ENCODE measurements at regions not wholly inside any gene's neighbourhood (a gene's known extent, or its start where the extent isn't known, plus 50 kb on each side); places are given as distances from the start of the nearest gene placed in this dataset.
"Not testable (repeated sequence)": the region's sequence is repeated elsewhere in the genome, so short reads cannot be mapped to it uniquely, and the experiment has no call there.

DNA sequence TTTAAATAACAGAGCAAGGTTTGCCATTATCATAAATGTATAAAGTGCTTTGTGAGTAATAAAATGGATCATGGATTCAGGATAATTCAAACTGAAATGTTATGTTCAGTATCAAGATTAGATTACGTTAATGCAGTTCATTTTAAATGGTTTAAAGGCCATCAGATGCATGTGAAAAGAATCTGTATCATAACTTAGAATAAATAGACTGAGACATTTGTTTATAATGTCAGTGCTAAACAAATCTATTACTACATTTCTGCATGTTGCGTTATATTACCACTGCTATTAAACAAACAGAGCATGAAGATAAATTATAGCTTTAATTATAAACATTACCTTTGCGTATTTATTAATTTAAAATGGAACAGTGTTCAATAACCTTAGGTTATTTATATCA is 160.2 kb downstream of the TOX3 start:
- DNase-seq (ENCODE audit: low read depth): no peak

DNA sequence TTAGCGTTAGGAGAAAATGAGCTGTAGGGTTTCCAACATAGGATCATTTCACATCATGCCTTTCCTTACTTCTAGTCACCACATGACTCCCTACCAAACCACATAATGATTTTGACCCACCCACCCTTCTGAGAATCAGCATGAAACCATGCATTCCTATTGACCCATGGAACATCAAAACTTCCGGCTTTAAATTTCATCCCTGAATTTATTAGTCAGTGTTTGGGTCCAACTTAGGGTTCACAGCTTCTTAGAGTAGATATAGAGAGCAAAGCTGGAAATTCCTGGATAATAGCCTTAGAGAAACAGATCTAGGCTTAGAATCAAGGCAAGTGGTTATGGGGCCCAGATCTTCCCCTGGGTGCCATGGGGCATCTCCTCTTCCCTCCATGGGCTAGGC is 162.6 kb downstream of the TOX3 start:
- no peak for DNase-seq (ENCODE audit: low read depth)

DNA sequence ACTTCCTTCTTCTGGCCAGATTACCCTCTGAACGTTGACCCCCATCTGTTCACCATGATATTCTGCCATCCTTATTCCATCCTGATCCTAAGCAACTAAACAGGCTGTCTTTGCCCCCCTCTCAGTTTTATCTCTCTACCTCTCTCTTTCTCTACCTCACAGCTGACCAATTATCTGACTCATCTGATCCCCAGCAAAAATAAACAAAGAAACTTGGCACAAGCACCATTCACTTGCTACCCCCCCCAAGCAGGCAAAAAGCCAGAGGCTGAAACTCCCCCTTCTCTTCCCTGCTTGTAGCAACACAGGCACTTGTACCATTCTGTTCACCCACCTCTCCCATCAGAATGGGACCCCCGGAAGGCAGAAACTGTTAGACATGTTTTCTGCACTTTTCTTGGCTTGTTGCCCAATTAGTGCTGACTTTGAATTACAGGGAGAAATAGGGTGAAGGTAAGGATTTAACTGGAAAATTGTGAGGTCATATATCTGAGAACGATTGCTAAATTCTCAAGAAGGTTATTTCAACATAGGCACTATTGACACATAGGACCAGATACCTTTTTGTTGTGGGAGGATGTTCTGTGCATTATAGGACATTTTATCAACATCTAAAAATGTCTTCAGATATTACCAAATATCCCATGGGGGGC is 163.2 kb downstream of the TOX3 start:
- DNase-seq (ENCODE audit: low read depth): no peak

DNA sequence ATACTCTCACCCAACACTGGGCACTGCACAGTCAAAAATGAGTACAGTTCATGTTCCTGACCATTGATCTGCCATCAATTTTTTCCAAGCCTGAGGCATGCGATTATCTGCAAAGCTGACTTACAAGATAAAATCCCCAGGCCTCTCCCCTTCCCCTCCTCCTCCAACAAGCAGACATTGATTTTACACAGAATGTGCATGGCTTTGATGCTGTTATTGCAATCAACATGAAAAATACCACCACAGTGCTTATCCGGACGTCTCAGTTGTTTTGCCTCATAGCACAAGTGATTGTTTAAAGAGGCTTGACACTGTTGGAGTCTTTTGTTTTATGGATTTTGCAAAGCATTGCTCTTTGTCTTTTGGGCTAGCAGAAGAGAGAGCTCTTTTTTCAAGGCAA is 163.8 kb downstream of the TOX3 start:
- no peak for DNase-seq (ENCODE audit: low read depth)

DNA sequence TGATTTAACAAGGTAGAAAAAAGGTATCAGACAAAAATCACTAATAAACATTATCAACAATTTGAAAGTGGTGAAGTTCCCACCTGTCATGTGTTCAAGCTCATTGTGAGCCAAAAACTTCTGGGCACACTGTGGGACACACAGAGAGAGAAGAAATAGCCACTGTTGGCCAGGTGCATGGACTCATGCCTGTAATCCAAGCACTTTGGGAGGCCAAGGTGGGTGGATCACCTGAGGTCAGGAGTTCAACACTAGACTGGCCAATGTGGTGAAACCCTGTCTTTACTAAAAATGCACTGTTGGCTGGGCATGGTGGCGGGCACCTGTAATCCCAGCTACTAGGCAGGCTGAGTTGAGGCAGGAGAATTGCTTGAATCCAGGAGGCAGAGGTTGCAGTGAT is 167.4 kb downstream of the TOX3 start:
- no peak for DNase-seq (ENCODE audit: low read depth)

DNA sequence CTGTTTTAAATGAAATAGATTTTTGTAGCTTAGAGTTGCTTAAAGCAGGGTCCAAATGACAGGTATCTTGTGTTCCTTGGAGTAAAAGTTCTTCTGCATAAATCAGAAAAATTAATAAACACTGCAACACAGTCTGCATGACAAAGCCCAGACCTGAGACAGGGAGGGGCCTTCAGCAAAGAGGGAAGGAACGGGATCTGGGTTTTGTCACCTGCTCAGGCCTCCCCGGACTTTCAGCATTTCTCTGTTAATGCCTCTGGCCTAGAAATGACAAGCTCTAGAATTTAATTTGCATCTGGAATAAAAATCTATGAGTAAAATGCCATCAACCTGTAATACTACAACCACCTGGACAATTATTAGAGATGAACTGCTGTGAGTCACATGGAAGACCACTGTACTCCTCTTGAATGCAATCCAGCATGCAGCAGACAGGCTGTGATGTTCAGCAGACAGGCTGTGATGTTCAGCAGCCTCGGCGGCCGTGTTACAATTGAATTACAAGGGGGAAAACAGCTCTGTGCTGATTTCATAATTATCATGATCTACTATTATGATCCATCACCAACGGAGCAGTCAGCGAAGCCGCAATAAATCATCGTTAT is 170.2 kb downstream of the TOX3 start:
- DNase-seq (ENCODE audit: low read depth): no peak

DNA sequence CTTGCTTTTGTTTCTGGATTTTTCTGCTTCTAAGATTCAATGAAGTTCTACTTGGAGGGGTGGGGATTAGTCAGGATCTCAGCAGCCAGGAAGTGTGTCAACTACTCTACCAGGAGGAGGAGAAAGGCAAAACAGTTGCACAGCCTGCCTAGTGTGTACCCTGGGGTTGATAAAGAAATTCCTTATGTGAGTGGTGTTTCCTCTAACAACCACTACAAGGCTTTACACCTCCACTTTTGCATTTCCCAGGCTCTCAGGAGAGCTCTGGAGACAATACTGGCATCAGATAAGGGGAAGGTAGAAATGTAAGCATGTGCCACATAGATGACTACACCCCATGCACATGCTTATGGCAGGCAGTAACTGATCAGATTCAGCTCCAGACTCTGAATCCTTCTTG is 174.6 kb downstream of the TOX3 start:
- no peak for DNase-seq (ENCODE audit: low read depth)

DNA sequence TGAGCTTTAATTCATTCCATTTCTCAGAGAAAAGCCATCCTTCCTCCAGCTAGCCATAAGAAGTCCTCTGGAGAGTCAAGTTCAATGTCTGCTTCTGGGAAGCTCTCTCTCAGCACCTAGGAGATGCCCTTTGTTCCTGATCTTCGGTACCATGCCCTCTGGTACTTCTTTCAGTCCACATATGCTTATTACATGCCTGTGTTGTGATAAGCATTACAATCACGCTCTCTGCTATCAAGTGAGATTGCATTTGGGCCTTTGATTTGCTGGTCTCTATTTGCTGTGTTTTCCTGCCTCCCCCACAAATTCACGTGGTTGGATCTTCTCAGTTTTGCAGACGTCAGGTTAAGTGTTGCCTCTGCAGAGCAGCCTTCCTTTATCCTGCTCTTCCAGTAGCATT is 178.1 kb downstream of the TOX3 start:
- DNase-seq (ENCODE audit: low read depth): no peak

DNA sequence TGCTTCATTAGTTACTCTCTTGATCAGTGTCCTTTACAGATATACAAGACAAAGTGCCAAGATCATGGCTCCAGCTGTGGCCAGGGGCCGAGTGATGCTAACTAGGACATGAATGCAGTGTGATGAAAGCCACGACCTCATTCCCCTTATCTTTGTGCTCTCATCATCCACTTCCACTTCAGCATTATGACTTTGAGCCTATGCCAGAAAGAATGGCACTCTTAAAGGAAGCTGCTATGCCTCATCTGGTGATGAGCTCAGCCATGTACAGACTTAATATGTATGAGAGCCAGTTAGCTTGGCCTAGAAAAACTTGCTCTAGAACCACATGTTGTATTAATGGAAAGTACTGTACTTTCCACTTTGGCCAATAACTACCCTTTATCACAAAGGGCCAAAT is 179.1 kb downstream of the TOX3 start:
- DNase-seq (ENCODE audit: low read depth): no peak

DNA sequence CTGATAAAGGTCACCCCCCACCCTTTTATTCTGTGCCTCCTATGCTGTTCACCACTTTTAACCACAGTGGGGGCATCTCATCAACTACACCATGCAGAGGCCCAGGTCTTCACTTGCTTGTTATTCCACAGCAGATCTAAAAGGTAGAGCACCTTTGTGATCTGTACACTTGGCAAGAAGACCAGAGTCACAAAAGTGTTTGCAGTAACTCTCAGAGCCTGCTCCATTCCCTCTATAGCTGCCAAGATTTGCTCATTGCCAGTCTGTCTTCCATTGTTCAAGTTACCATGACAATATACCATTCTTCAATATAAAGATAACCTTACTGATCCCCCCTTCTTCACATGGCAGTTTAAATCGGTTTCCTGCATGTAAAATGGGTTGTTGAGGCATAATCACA is 180.0 kb downstream of the TOX3 start:
- DNase-seq (ENCODE audit: low read depth): no peak

DNA sequence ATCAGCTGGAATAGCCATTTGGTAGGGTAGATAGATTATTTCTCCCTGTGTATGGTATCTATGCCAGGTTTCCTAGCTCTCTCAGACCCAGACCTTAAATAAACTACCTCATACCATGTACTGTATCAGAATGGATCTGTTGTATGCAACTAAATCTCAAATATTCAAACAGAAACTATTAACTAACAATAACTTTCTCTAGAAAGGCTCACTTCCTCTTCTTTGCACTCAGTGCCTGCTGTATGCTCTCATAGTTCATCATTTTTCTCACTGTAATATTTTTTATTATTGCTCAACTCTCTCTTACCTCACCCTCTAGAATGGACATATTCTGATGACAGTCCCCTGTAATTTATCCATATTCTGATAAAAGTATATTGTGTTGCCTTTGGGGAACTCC is 182.4 kb downstream of the TOX3 start:
- no peak for DNase-seq (ENCODE audit: low read depth)

DNA sequence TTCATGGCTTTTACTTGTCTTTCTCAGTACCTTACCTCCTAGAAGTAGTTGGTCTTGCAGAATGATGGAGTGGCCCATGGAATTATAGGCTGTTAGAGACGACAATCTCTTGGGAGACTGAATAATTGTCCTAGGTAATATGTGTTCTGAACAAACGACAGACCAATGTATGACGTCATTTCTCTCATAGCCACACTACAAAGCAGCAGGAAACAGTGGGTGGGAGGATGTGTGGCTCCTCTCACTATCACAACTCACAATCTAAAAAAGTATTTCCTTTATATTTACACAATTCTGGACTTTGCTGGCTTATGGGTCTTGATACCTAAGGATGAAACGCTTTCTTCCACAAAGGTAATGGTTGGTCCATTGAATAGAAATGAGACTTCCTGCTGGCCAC is 183.9 kb downstream of the TOX3 start:
- no peak for DNase-seq (ENCODE audit: low read depth)

DNA sequence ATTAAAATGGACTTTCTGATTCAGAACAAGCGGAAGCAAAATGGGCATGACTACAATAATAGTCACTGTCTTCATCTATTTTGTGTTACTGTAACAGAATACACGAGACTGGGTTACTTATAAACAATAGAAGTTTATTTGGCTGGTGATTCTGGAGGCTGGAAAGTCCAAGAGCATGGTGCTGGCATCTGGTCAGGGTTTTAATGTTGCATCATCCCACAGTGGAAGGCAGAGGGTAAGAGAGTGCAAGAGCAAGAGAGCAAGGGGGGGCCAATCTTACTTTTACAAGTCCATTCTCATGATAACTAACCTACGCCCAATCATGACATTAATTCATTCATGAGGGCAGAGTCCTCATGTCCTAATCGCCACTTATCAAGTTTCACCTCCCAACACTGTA is 189.2 kb downstream of the TOX3 start:
- no peak for DNase-seq (ENCODE audit: low read depth)

DNA sequence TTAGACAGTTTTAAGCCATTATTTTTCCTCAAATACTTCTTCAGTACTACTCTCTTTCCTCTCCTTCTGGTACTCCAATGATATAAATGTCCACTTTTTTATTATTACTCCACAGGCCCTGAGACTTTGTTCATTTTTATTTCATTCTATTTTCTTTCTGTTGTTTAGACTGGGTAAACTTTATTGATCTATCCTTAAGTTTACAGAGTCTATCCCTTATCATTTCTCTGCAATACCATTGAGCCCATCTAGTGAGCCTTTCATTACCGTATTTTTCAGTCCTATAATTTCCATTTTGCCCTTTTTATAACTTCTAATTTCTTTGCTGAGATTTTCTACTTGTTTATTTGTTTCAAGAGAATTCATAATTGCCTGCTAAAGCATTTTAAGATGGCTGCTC is 193.7 kb downstream of the TOX3 start:
- DNase-seq (ENCODE audit: low read depth): no peak

DNA sequence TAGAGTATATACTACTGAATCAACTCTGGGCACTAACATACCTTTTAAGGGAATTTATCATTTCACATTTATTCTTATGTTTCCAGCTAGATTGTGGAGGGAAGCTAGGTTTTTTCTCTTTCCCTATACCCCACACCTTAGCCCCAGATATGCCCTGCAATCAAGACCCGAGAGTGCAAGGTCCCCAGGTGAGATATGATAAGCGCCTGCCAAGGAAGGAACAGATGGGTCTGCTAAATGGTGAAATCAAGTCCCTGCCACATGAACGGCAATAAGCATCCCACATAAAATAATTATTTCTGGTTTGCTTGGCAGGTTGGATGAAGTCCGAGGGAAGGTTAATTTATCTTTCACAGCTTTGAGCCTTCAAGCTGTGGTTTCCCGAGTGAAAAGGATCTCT is 195.5 kb downstream of the TOX3 start:
- DNase-seq (ENCODE audit: low read depth): no peak

DNA sequence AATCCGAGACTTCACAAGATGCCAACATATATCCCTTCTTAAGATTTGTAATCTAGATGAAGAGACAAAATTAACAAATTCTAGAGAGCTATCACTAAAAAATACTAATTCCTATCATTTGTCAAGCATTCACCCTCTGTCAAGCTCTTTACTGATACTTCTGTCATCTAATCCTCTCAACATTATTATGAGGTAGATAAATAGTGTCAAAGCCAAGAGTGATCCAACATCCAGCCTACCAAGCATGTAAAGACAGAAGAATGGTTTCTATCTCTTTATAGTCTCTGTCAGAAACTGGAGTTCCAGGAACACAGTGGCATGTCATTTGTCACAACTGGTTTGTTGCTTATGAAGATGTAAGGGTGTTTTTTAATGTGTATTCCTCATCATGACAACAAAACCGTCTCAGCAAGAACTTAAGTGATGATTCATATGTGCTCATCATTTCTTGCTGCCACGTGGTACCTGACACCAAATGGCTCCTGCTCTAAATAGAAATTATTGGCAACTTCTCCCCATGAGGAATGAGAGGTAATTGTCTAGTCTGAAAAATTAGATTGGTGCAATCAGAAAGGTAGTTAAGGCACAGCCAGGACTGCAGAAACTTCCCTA is 196.8 kb downstream of the TOX3 start:
- no peak for DNase-seq (ENCODE audit: low read depth)

DNA sequence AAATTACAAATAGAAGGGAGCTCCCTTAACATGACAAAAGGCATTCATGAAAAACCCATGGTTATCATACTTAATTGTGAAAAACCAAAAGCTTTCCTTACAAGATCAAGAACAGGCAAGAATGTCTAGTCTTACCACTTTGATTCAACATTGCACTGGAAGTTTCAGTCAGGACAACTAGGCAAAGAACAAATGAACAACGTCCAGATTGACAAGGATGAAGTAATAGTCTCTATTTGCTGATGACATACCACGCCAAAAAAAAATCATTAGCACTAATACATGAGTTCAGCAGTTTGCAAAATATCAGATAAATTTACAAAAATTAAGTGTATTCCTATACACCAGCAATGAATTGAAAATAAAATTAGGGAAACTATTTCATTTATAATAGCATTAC is 200.2 kb downstream of the TOX3 start:
- DNase-seq (ENCODE audit: low read depth): no peak

DNA sequence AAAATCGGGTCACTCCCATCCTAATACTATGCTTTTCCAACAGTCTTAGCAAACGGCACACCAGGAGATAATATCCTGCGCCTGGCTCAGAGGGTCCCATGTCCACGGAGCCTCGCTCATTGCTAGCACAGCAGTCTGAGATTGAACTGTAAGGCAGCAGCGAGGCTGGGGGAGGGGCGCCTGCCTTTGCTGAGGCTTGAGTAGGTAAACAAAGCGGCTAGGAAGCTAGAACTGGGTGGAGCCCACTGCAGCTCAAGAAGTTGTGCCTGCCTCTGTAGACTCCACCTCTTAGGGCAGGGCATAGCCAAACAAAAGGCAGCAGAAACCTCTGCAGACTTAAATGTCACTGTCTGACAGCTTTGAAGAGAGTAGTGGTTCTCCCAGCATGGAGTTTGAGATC is 213.3 kb downstream of the TOX3 start:
- not testable (repeated sequence) for DNase-seq (ENCODE audit: low read depth)

DNA sequence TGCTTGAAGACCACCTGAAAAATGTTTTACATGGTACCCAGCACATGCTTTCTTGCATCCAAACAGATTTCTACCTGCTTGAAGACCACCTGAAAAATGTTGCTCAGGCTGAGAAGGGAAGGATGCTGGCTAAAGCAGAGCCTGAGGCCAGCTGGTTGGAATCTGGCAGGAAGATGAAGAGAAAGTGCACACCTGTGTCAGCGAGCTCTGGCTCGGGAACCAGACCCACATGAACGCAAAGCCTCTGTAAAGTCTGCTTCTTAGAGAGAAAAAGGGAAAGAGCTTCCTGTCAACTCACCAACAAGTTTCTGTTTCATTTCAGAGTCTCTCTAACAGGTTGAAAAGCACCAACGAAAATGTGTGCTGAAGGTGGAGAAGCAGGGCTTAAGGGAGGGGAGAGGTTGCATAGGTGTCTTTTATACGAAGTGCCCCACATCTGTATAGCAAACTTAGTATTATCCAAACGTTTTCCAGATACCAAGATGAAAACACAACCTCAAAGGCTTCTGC is 226.0 kb downstream of the TOX3 start:
- DNase-seq (ENCODE audit: low read depth): no peak

DNA sequence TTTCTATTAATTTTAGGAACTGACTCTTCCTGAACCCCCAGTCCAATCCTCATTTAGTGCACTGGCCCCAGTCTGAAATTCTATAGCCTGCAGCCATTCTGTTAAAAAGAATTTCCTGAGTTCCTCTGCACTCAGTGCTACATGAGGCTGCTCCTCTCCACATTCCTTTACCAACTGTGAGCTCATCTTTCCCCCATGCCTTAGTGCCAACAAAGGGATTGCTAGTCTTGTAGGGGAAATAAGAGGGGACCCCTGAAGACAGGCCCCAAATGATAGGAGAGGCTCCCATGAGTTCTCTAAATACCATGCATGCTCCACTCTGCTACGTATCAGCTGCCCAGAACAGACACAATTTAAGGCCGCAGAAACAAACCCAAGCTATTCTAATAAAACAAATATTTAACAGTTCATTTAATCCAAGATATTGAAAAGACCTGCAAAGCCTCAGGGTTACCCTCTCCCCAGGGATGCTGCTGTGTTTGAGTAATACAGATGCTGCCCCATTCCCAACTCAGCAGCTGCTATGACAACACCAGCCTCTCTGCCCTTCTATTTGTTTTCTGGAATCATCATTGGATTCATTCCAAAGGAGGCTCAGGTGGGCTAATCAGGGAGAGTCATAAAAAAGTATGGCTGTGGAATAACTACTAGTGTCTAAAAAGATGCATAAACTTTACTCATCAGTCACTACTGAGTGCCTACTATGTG is 228.5 kb downstream of the TOX3 start:
- no peak for DNase-seq (ENCODE audit: low read depth)

DNA sequence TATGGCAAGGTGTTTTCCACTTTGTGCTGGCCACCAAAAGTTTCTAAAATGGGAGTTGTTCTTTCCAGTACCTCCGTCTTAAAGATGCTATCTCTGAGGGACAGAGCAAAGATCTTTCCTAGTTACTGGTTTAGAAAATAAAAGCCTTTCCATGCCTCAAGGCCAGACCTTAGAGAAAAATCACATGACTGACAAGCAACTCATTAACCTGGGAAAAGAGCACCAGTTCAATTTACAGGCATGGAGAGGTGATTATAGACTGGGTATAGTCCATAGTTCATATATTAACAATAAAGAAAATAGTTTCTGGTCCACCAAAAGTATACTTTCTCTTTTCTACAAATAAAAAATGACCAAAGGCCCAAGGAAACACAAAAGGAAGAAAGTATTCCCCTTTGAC is 230.7 kb downstream of the TOX3 start:
- no peak for DNase-seq (ENCODE audit: low read depth)

DNA sequence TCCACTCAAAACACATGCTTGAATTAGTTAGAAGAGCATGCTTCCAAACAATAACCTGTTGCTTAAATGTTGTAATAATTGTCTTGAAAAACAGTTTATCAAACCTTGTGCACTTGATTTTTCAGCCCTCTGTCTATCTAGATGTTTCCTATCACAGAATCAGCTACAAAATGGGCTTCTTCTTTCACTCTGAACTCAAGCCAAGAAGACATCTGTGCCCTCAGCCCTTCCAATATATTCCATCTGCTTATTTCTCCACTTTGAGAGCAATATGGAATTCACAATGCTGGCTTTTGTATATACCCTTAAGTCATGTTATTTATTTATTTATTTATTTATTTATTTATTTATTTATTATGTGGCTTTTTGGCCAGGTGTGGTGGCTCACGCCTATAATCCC is 234.2 kb downstream of the TOX3 start:
- no peak for DNase-seq (ENCODE audit: low read depth)

Data from myocyte (in vitro differentiated cells).